RWPE1 (cell line): ENCODE measurements at regions not wholly inside any gene's neighbourhood (a gene's known extent, or its start where the extent isn't known, plus 50 kb on each side); places are given as distances from the start of the nearest gene placed in this dataset.

ENCODE experiments used
- CTCF ChIA-PET: fragments of 350-600 bp; sonication (Branson Sonifier 250); formaldehyde crosslinking; extraction: SDS; loops from one replicate; lab custom pipeline; 2021; lab: Yijun Ruan, JAX
- POLR2A ChIA-PET: fragments of 400-600 bp; formaldehyde crosslinking; extraction: SDS; loops from one replicate; lab custom pipeline; 2020; ENCODE audit warnings: antibody characterized with exemption; ENCODE audit not compliant: low non-redundant PET; lab: Yijun Ruan, JAX
- DNase-seq: peaks from one replicate; pipeline ENCODE4 v3.0.0; 2012; ENCODE audit warnings: low spot score
- H3K27ac ChIP-seq: fragments of 450-650 bp; 2 replicates; pipeline ENCODE4 v1.5.1; 2017
- TF ChIP-seq, protein P1 (sequence below): fragments of 450-650 bp; conservative IDR thresholded peaks from 2 replicates; pipeline ENCODE4 v1.5.1; 2017; ENCODE audit warnings: low read depth, mild to moderate bottlenecking

DNA sequence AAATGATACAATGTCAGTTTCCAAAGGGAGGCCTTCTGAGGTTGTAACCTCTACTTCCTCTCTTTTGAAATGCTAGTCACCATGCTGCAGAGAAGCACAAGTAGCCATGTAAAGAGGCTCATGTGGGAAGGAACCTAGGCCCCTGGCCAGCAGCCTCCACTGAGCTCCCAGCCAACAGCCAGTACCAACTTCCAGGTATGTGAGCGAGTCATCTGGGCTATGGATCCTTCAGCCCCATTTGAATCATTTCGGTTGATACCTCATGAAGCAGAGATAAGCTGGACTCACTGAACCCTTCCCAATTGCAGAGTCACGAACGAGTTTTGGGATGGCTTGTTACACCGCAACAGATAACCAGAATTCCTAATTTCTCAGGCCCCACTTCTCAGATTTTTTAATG, 187.0 kb upstream of the LDB2 start:
- no peak for DNase-seq
- ChIA-PET CTCF (no interaction called here), POLR2A (no interaction called here)
- TF ChIP-seq, protein P1, sequence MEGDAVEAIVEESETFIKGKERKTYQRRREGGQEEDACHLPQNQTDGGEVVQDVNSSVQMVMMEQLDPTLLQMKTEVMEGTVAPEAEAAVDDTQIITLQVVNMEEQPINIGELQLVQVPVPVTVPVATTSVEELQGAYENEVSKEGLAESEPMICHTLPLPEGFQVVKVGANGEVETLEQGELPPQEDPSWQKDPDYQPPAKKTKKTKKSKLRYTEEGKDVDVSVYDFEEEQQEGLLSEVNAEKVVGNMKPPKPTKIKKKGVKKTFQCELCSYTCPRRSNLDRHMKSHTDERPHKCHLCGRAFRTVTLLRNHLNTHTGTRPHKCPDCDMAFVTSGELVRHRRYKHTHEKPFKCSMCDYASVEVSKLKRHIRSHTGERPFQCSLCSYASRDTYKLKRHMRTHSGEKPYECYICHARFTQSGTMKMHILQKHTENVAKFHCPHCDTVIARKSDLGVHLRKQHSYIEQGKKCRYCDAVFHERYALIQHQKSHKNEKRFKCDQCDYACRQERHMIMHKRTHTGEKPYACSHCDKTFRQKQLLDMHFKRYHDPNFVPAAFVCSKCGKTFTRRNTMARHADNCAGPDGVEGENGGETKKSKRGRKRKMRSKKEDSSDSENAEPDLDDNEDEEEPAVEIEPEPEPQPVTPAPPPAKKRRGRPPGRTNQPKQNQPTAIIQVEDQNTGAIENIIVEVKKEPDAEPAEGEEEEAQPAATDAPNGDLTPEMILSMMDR = no peak
- H3K27ac ChIP-seq = no peak overlapping the region

DNA sequence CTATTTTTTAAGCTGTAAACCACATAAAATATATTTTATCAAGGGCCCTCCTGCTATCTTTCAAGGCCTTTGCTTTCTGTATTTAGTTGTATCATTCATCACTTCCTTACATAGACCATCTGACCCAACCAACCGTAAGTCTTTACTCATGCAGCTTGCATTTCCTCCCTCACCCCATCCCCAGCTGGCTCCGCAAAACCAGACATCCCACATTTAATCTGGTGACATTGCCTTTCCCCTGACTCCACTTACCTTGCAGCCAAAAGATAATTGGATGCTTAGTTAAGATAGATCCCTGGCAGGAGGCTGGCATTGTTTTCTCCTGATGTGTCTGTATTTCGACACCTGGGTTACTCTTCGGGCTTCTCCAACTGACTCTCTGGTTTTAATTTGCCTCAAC, 183.7 kb upstream of the LDB2 start:
- CTCF ChIA-PET = interaction anchor here (0.6 kb wide), 1 partner anchor 999 kb away, joined by 5 read pairs; no protein-coding TSS in a partner anchor
- POLR2A ChIA-PET = no interaction called here
- TF ChIP-seq, protein P1 = no peak
- no peak for DNase-seq
- no peak overlapping the region for H3K27ac ChIP-seq

DNA sequence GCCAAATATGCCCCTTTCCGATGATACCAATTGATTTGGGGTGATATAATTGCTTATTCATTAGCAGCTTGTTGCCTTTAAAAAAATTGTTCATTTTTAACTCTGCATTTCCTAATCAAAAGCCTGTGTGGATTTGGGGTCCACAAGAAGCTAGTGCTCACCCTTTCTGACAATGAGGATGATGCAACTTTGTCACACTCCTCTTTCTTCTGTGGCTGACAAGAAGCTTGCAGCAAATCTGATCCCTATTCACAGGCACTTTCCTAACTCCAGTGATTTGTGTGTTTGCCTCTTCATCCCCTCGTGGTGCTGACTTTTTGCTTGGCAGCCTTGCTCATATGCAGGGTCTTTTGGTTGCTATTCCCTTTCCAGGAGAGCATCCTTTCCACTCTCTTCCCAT, 182.7 kb upstream of the LDB2 start:
- CTCF ChIA-PET = no interaction called here
- POLR2A ChIA-PET = no interaction called here
- TF ChIP-seq, protein P1 = no peak

DNA sequence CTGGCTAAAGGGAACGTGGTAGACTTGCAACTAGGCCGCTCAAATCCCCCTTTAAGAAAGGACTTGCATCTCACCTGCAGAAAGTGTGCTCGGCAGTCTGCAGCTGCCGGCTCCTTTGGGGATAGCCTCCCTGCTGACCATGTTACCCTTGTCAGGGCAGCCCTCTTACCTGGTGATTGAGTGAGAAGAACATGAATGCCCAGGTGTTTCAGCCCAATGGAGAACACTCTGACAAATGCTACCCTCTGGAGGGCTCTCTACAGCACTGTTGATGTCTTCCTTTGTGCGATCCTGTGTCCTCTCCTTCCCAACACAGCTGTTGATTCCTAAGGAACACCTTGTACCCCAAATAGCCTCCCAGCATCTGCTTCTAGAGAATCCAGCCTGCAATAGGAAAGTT, 178.7 kb upstream of the LDB2 start:
- ChIA-PET POLR2A (no interaction called here), CTCF (no interaction called here)
- DNase-seq = no peak
- H3K27ac ChIP-seq = no peak overlapping the region
- TF ChIP-seq, protein P1 = no peak

More for the DNA sequence above, 182.7 kb upstream of the LDB2 start:
- DNase-seq = no peak
- no peak overlapping the region for H3K27ac ChIP-seq

DNA sequence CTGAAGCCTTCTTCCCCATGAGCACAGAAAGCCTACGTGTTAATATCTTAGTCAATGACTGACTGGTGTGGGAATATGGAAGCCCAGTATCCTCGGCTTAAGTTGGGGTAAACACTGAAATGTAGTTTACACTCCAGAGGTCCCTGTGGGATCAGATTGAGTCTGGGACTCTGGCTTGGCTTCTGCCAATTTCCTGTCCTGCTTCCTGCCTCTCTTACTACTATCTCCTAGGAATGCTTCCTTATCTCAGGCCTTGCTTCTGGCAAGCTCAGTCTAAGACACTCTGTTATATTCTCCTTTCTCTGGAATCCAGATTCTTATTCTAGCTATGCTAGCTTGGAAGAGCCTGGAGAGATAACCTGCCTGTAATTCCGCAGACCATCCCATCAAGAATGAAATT, 174.0 kb upstream of the LDB2 start:
- TF ChIP-seq, protein P1 = no peak
- ChIA-PET CTCF (no interaction called here), POLR2A (no interaction called here)
- no peak for DNase-seq
- no peak overlapping the region for H3K27ac ChIP-seq

DNA sequence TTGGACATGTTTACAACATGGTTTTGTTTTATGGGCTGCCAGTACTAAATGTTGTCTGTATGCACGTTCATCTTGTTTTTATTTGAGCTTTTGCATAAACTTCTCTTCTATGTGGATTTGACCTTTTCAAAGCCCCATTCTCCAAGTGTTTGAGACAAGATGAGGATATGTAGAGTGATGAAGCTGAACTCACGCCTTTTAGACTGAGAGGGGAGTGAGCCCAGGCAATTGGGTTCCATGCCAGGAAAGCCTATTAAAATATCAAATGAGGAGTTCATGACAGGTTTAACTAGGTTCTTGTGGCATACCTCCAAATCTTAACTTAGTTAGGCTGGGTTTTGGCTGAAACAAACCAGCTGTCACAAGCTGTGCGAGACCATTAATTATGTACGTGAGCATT, 170.4 kb upstream of the LDB2 start:
- H3K27ac ChIP-seq = no peak overlapping the region
- CTCF ChIA-PET = no interaction called here
- DNase-seq = no peak
- TF ChIP-seq, protein P1 = no peak
- POLR2A ChIA-PET = no interaction called here

DNA sequence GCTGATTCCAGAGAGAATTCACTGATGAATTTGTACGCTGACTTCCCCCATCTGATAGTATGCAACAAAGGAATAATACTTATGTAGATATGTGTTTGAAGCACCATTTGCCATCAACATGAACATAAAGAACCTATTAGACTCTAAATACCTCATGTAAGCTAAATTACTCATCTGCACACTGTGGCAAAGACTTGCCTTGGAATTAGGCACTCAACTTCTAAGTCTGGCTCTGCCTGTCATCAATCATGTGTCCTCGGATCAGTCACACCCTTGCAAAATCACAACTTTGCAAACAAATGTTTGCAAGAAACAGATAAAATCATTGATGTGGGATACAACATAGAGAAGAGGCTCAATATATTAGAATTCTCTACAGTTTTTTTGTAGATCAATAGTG, 169.9 kb upstream of the LDB2 start:
- POLR2A ChIA-PET = no interaction called here
- no peak for DNase-seq
- no peak overlapping the region for H3K27ac ChIP-seq
- CTCF ChIA-PET = no interaction called here
- TF ChIP-seq, protein P1 = no peak
